PC-3 (cell line): ENCODE measurements at regions not wholly inside any gene's neighbourhood (a gene's known extent, or its start where the extent isn't known, plus 50 kb on each side); places are given as distances from the start of the nearest gene placed in this dataset.
A peak's percentile ranks its signal among the peaks of the same experiment; 100 is the strongest.

ENCODE experiments used
- ATAC-seq: fragments of 200-7000 bp; cut with Tn5 transposase; 2 replicates; pipeline ENCODE4 v1.9.1; 2020; ENCODE audit warnings: mild to moderate bottlenecking, moderate library complexity
- BruUV-seq: library from RNA; stranded (reverse); fragments of 400-500 nt; replicated peaks from 2 replicates; lab custom pipeline; 2021; lab: Mats Ljungman, UMichigan
- CTCF ChIA-PET: fragments of 300-600 bp; sonication (Branson Sonifier 250); formaldehyde crosslinking; loops from one replicate; lab custom pipeline; 2022; ENCODE audit warnings: antibody characterized with exemption; lab: Charles Lee
- POLR2A ChIA-PET: fragments of 300-600 bp; sonication (Branson Sonifier 250); formaldehyde crosslinking; loops from one replicate; lab custom pipeline; 2022; ENCODE audit warnings: antibody characterized with exemption; ENCODE audit not compliant: unreplicated experiment; lab: Charles Lee
- DNase-seq: peaks from one replicate; pipeline ENCODE4 v3.0.0-alpha.2; 2015
- H2AFZ ChIP-seq: fragments of 300-600 bp; sonication (generic); 2 replicates; pipeline ENCODE4 v1.6.0; 2016; ENCODE audit warnings: antibody characterized with exemption, low read length
- H3F3A ChIP-seq: fragments of 300-600 bp; sonication (generic); one replicate; pipeline ENCODE4 v1.6.0; 2017; ENCODE audit warnings: antibody characterized with exemption, low read length, control low read depth, mild to moderate bottlenecking; ENCODE audit not compliant: unreplicated experiment
- H3K27ac ChIP-seq: fragments of 300-600 bp; sonication (generic); 2 replicates; pipeline ENCODE4 v1.5.1; 2016; ENCODE audit warnings: mild to moderate bottlenecking, low read length
- H3K27me3 ChIP-seq: fragments of 300-600 bp; sonication (generic); 2 replicates; pipeline ENCODE4 v1.6.1; 2016; ENCODE audit warnings: low read length, mixed read lengths
- H3K36me3 ChIP-seq: fragments of 300-600 bp; sonication (generic); 2 replicates; pipeline ENCODE4 v1.6.1; 2016; ENCODE audit warnings: low read depth, mixed run types, low read length, mixed read lengths
- H3K4me1 ChIP-seq: fragments of 300-600 bp; sonication (generic); 2 replicates; pipeline ENCODE4 v1.5.1; 2016; ENCODE audit warnings: low read length; ENCODE audit not compliant: insufficient read depth
- H3K4me2 ChIP-seq: fragments of 300-600 bp; sonication (generic); 2 replicates; pipeline ENCODE4 v1.6.0; 2016; ENCODE audit warnings: low read length
- H3K4me3 ChIP-seq: fragments of 300-600 bp; sonication (generic); 2 replicates; pipeline ENCODE4 v1.5.1; 2016; ENCODE audit warnings: mild to moderate bottlenecking, low read length, mixed read lengths
- H3K79me2 ChIP-seq: fragments of 300-600 bp; sonication (generic); 2 replicates; pipeline ENCODE4 v1.6.1; 2017; ENCODE audit warnings: low read length, mixed read lengths
- H3K9ac ChIP-seq: fragments of 300-600 bp; sonication (generic); 2 replicates; pipeline ENCODE4 v1.6.0; 2016; ENCODE audit warnings: mild to moderate bottlenecking, low read length
- H3K9me2 ChIP-seq: fragments of 300-600 bp; sonication (generic); replicated peaks from 2 replicates; pipeline ENCODE4 v1.6.1; 2016; ENCODE audit warnings: mixed run types, low read length, mixed read lengths
- H3K9me3 ChIP-seq: fragments of 300-600 bp; sonication (generic); 2 replicates; pipeline ENCODE4 v1.6.1; 2016; ENCODE audit warnings: low read length, mixed read lengths
- H4K20me1 ChIP-seq: fragments of 300-600 bp; sonication (generic); 2 replicates; pipeline ENCODE4 v1.6.1; 2016; ENCODE audit warnings: low read length, mixed read lengths
- EZH2 ChIP-seq: fragments of 300-600 bp; sonication (generic); IDR thresholded peaks from one replicate; pipeline ENCODE4 v1.6.1; 2017; ENCODE audit warnings: antibody characterized with exemption, mild to moderate bottlenecking, low read length; ENCODE audit not compliant: unreplicated experiment
- EZH2phosphoT487 ChIP-seq: fragments of 300-600 bp; sonication (generic); IDR thresholded peaks from 2 replicates; pipeline ENCODE4 v1.6.1; 2018; ENCODE audit warnings: mild to moderate bottlenecking, antibody characterized with exemption, low read length, borderline replicate concordance
- intact Hi-C: fragments of 100-400 bp; cut with micrococcal nuclease; formaldehyde crosslinking; loops from 2 replicates; pipeline ENCODE4 v1.9.0; 2023
- TF ChIP-seq, protein P1 (sequence below): fragments of 300-600 bp; sonication (generic); conservative IDR thresholded peaks from 2 replicates; pipeline ENCODE4 v1.5.1; 2017; ENCODE audit warnings: antibody characterized with exemption, low read depth, mild to moderate bottlenecking, low read length

DNA sequence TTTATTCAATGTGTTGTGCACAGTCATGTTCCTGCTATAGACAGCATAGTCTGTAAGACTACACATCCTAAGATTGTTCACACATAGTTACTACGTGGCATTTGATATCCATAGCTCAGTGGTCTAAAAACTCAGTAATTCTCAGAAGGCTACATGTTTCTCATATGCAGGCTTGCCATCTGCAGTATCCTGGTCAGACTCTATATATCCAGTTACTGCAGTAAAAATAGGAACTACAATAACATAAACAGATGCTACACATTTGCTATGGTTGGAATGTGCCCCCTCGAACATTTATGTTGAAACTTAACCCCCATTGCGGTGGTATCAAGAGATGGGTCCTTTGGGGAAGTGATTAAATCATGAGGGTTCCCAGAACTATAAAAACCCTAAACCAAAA lies 1377.8 kb upstream of the LRRTM3 start:
- Histone ChIP-seq H4K20me1 (no peaks in the 10 kb centered on the region), H3K4me3 (no peak overlapping the region), H3K36me3 (no peaks in the 10 kb centered on the region), H3K79me2 (no peaks in the 10 kb centered on the region), H3K9me3 (no peaks in the 10 kb centered on the region), H2AFZ (no peak overlapping the region), H3K9ac (no peak overlapping the region), H3K4me1 (no peaks in the 10 kb centered on the region), H3K27me3 (peaks cover 5% of the 10 kb centered on the region; the same call in 1 of the 2 replicates), H3F3A (no peaks in the 10 kb centered on the region), H3K27ac (no peak overlapping the region), H3K4me2 (no peak overlapping the region), H3K9me2 (no peaks in the 10 kb centered on the region)
- intact Hi-C loops, result no loop called here
- CTCF ChIA-PET, result interaction anchor here (0.6 kb wide), 1 partner anchor 11 kb away, joined by 3 read pairs; no protein-coding TSS in a partner anchor
- no TSS peak for BruUV-seq
- TF ChIP-seq EZH2phosphoT487 (no peak), EZH2 (no peak)
- TF ChIP-seq, protein P1, sequence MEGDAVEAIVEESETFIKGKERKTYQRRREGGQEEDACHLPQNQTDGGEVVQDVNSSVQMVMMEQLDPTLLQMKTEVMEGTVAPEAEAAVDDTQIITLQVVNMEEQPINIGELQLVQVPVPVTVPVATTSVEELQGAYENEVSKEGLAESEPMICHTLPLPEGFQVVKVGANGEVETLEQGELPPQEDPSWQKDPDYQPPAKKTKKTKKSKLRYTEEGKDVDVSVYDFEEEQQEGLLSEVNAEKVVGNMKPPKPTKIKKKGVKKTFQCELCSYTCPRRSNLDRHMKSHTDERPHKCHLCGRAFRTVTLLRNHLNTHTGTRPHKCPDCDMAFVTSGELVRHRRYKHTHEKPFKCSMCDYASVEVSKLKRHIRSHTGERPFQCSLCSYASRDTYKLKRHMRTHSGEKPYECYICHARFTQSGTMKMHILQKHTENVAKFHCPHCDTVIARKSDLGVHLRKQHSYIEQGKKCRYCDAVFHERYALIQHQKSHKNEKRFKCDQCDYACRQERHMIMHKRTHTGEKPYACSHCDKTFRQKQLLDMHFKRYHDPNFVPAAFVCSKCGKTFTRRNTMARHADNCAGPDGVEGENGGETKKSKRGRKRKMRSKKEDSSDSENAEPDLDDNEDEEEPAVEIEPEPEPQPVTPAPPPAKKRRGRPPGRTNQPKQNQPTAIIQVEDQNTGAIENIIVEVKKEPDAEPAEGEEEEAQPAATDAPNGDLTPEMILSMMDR, result no peak
- DNase-seq, result no peak
- ATAC-seq, result no peak
- POLR2A ChIA-PET, result no interaction called here

DNA sequence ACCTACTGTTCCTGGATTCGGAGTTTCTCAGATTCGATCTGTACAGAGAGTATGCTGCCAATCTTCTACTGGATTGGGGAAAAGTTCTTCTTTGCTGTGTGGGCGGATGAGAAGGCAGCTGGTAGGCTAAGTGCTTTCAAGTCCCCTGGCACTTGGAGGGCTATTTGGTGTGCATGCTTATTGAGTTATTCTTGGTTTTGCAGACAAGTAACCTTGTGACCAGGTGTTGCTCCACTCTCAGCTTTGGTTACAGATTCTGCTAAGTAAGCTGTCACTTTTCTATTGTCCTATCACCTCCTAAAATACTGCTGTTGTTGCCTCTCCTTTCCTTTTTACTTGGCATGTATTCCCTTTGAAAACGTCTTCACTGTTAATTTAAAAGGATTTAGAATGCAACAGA lies 1375.1 kb upstream of the LRRTM3 start:
- H3K9me2 ChIP-seq, result no peaks in the 10 kb centered on the region
- no peaks in the 10 kb centered on the region for H4K20me1 ChIP-seq
- TF ChIP-seq EZH2phosphoT487, result no peak
- TF ChIP-seq EZH2, result no peak
- TF ChIP-seq, protein P1, result no peak
- H3K27me3 ChIP-seq, result peaks cover 5% of the 10 kb centered on the region; the same call in 1 of the 2 replicates
- no peak for ATAC-seq
- no peak overlapping the region for H3K4me2 ChIP-seq
- H3K36me3 ChIP-seq, result no peaks in the 10 kb centered on the region
- no peak overlapping the region for H3K4me3 ChIP-seq
- H3F3A ChIP-seq, result no peaks in the 10 kb centered on the region
- H3K79me2 ChIP-seq, result no peaks in the 10 kb centered on the region
- no peak overlapping the region for H3K9ac ChIP-seq
- POLR2A ChIA-PET, result no interaction called here
- H3K9me3 ChIP-seq, result no peaks in the 10 kb centered on the region
- DNase-seq, result no peak
- BruUV-seq, result no TSS peak
- no peaks in the 10 kb centered on the region for H3K4me1 ChIP-seq
- H3K27ac ChIP-seq, result no peak overlapping the region
- CTCF ChIA-PET, result no interaction called here
- intact Hi-C loops, result no loop called here
- no peak overlapping the region for H2AFZ ChIP-seq

- H3K9ac ChIP-seq, result no peak overlapping the region
- H3K79me2 ChIP-seq, result no peaks in the 10 kb centered on the region
- H3K4me2 ChIP-seq, result no peak overlapping the region
- H3K27ac ChIP-seq, result no peak overlapping the region
- CTCF ChIA-PET, result no interaction called here
- no peak for TF ChIP-seq EZH2
- TF ChIP-seq EZH2phosphoT487, result no peak
- TF ChIP-seq, protein P1, result no peak; the same call in 1 of the 2 replicates
- H3K4me1 ChIP-seq, result 0 out of 2 replicates have a peak, but pooled peaks cover 8% of the 10 kb centered on the region
- H3K9me3 ChIP-seq, result no peaks in the 10 kb centered on the region
- intact Hi-C loops, result no loop called here
- H3K36me3 ChIP-seq, result no peaks in the 10 kb centered on the region
- no TSS peak for BruUV-seq
- H3K27me3 ChIP-seq, result no peaks in the 10 kb centered on the region
- no peaks in the 10 kb centered on the region for H3F3A ChIP-seq
- H3K9me2 ChIP-seq, result no peaks in the 10 kb centered on the region
- POLR2A ChIA-PET, result no interaction called here
- DNase-seq (no peak), ATAC-seq (peak; percentile 18; the same call in 1 of the 2 replicates)
- no peak overlapping the region for H2AFZ ChIP-seq
- no peak overlapping the region for H3K4me3 ChIP-seq
- H4K20me1 ChIP-seq, result no peaks in the 10 kb centered on the region
Observed at GRCh38 chr10:65555192-65555591, 1370.6 kb upstream of the LRRTM3 start.
